ENCODE measurements at regions not wholly inside any gene's neighbourhood (a gene's known extent, or its start where the extent isn't known, plus 50 kb on each side); places are given as distances from the start of the nearest gene placed in this dataset.

DNA sequence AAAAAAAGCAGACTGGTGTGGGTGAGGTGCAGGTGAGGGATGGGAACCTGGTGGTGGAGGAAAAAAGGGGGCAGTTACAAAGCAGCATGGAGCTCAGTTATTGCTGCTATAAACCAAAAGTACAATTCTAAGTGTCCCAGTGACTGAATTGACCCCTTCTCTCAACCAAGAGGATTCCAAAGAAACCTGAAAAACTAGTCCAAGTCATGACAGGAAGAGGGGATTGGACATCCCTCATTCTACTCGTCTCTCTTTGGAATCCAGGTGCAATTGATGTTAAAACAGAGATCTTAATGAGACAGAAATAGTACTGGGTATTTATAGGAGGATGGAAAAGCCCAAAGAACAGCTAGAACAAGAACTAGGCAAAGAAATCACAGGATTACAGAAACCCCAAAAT is 322.3 kb upstream of the IGFBP3 start:
- TF ChIP-seq CREB1 (CRISPR knock-in tag; IDR thresholded peaks at IDR 0.05; ENCODE audit: low read depth) (no peak), EZH2 (IDR thresholded peaks at IDR 0.05; ENCODE audit: low read depth, unreplicated experiment) (no peak), REST (IDR thresholded peaks at IDR 0.05; ENCODE audit: unreplicated experiment) (no peak), POLR2AphosphoS5 (IDR thresholded peaks at IDR 0.05; ENCODE audit: low read depth) (no peak), STAT1 (IDR thresholded peaks at IDR 0.05; ENCODE audit: unreplicated experiment) (no peak), EZH2phosphoT487 (IDR thresholded peaks at IDR 0.05; ENCODE audit: unreplicated experiment) (no peak), NANOG (IDR thresholded peaks at IDR 0.05; ENCODE audit: borderline replicate concordance) (no peak), JUNB (IDR thresholded peaks at IDR 0.05; ENCODE audit: unreplicated experiment) (no peak), ETS1 (IDR thresholded peaks at IDR 0.05) (no peak)
- TF ChIP-seq, protein P1, sequence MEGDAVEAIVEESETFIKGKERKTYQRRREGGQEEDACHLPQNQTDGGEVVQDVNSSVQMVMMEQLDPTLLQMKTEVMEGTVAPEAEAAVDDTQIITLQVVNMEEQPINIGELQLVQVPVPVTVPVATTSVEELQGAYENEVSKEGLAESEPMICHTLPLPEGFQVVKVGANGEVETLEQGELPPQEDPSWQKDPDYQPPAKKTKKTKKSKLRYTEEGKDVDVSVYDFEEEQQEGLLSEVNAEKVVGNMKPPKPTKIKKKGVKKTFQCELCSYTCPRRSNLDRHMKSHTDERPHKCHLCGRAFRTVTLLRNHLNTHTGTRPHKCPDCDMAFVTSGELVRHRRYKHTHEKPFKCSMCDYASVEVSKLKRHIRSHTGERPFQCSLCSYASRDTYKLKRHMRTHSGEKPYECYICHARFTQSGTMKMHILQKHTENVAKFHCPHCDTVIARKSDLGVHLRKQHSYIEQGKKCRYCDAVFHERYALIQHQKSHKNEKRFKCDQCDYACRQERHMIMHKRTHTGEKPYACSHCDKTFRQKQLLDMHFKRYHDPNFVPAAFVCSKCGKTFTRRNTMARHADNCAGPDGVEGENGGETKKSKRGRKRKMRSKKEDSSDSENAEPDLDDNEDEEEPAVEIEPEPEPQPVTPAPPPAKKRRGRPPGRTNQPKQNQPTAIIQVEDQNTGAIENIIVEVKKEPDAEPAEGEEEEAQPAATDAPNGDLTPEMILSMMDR (conservative IDR thresholded peaks at IDR 0.05; ENCODE audit: low read depth in 2 of 2): no peak
